ENCODE measurements at regions not wholly inside any gene's neighbourhood (a gene's known extent, or its start where the extent isn't known, plus 50 kb on each side); places are given as distances from the start of the nearest gene placed in this dataset.
"Not testable (repeated sequence)": the region's sequence is repeated elsewhere in the genome, so short reads cannot be mapped to it uniquely, and the experiment has no call there.

DNA sequence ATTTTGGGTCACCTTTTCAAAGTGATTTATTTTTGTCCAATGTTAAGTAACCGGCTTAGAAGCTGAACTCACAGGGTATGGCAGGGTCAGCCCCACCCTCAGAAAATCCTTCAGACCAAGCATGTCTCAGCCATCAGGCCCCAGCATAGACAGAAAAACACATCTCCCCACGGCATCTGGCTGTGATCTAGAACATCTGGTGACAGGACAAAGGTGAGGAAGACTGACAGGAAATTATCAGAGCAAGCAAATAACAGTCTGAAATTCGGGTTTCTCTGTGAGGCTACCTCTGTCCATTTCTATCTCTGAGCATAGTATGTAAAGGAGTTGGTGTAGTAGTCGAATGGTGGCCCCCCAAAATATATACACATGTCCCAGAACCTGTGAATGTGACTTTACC, 177.0 kb upstream of the C1GALT1 start:
- Histone ChIP-seq H3K4me3 (ENCODE audit: low read length) (no peak overlapping the region), H3K27ac (ENCODE audit: low read length) (no peak overlapping the region), H3K9me3 (replicated peaks; ENCODE audit: control insufficient read depth, low read depth, low read length) (no peaks in the 10 kb centered on the region), H3K4me1 (ENCODE audit: control insufficient read depth, insufficient read depth, low read length) (no peaks in the 10 kb centered on the region), H3K36me3 (ENCODE audit: control insufficient read depth, insufficient read depth, low read length) (no peaks in the 10 kb centered on the region), H3K27me3 (ENCODE audit: control insufficient read depth, insufficient read depth, low read length) (no peaks in the 10 kb centered on the region)
- DNase-seq: no peak
- no CpG with 5 or more reads among the region's 4 CpGs for WGBS (ENCODE audit: insufficient coverage)

DNA sequence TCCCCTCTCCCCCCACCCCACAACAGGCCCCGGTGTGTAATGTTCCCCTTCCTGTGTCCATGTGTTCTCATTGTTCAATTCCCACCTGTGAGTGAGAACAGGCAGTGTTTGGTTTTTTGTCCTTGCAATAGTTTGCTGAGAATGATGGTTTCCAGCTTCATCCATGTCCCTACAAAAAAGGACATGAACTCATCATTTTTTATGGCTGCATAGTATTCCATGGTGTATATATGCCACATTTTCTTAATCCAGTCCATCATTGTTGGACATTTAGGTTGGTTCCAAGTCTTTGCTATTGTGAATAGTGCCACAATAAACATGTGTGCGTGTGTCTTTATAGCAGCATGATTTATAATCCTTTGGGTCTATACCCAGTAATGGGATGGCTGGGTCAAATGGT, 176.4 kb upstream of the C1GALT1 start:
- not testable (repeated sequence) for DNase-seq; H3K27ac ChIP-seq (ENCODE audit: low read length)

DNA sequence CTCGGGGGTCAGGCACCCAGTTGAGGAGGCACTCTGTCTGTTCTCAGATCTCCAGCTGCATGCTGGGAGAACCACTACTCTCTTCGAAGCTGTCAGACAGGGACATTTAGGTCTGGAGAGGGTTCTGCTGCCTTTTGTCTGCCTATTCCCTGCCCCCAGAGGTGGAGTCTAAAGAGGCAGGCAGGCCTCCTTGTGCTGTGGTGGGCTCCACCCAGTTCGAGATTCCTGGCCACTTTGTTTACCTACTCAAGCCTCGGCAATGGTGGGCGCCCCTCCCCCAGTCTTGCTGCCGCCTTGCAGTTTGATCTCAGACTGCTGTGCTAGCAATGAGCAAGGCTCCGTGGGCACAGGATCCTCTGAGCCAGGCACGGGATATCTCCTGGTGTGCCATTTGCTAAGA, 171.1 kb upstream of the C1GALT1 start:
- H3K27me3 ChIP-seq (ENCODE audit: control insufficient read depth, insufficient read depth, low read length); H3K27ac ChIP-seq (ENCODE audit: low read length); H3K4me1 ChIP-seq (ENCODE audit: control insufficient read depth, insufficient read depth, low read length); H3K4me3 ChIP-seq (ENCODE audit: low read length); H3K9me3 ChIP-seq (replicated peaks; ENCODE audit: control insufficient read depth, low read depth, low read length); H3K36me3 ChIP-seq (ENCODE audit: control insufficient read depth, insufficient read depth, low read length); DNase-seq: not testable (repeated sequence)
- 64% methylated on average over 6 of the region's 8 CpGs for WGBS (ENCODE audit: insufficient coverage)

More for the DNA sequence above, 176.4 kb upstream of the C1GALT1 start:
- H3K27me3 ChIP-seq (ENCODE audit: control insufficient read depth, insufficient read depth, low read length); H3K4me1 ChIP-seq (ENCODE audit: control insufficient read depth, insufficient read depth, low read length); H3K36me3 ChIP-seq (ENCODE audit: control insufficient read depth, insufficient read depth, low read length); H3K9me3 ChIP-seq (replicated peaks; ENCODE audit: control insufficient read depth, low read depth, low read length); H3K4me3 ChIP-seq (ENCODE audit: low read length): not testable (repeated sequence)
- WGBS (ENCODE audit: insufficient coverage): no CpG with 5 or more reads among the region's 2 CpGs

DNA sequence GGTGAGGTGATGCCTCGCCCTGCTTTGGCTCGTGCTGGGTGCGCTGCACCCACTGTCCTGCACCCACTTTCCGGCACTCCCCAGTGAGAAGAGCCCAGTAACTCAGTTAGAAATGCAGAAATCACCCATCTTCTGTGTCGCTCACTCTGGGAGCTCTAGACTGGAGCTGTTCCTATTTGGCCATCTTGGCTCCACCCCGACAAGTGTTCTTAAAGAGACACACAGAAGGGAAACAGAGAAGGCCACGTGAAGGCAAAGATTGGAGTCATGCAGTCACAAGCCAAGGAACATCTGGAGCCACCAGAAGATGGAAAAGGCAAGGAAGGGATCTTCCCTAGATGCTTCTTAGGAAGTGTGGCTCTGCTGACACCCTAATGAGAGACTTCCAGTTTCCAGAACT, 170.6 kb upstream of the C1GALT1 start:
- not testable (repeated sequence) for H3K9me3 ChIP-seq (replicated peaks; ENCODE audit: control insufficient read depth, low read depth, low read length); H3K4me3 ChIP-seq (ENCODE audit: low read length); H3K36me3 ChIP-seq (ENCODE audit: control insufficient read depth, insufficient read depth, low read length); DNase-seq; H3K4me1 ChIP-seq (ENCODE audit: control insufficient read depth, insufficient read depth, low read length); H3K27ac ChIP-seq (ENCODE audit: low read length); H3K27me3 ChIP-seq (ENCODE audit: control insufficient read depth, insufficient read depth, low read length)
- 66% methylated on average over 7 of the region's 7 CpGs for WGBS (ENCODE audit: insufficient coverage)

DNA sequence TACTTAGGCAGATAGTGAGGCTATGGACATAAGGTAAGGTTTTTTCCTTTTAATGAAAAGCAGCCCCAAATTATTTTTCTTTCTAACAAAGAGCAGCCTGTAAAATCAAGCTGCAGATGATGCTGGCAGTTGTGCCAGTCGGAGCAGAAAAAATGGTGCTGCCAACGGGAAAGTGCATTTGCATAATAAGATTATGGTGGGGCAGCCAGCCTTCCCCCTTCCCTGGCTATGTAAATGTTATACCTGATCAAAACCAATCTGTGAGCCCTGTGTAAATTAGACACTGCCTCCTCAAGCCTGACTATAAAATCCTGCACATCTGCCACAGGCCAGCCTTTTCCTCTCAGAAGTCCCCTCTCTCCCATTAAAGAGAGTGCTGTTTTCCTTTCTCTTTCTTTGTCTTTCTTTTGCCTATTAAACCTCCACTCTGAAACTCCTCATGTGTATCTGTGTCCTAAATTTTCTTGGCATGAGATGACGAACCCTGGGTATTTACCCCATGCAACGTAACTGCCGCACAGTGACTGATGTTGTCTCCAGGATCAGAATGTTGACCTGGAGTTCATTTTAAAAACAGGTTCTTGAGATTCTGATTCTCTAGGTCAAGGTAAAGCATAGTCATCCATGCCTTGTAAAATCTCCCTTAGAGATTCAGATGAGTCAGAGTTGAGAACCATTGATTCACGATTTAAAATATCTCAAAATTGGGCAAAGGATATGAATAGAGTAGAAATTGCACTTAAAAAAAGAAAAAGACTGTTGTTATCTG, 167.3 kb upstream of the C1GALT1 start:
- WGBS (ENCODE audit: insufficient coverage): no CpG with 5 or more reads among the region's 6 CpGs
- Histone ChIP-seq H3K9me3 (replicated peaks; ENCODE audit: control insufficient read depth, low read depth, low read length) (no peaks in the 10 kb centered on the region), H3K27me3 (ENCODE audit: control insufficient read depth, insufficient read depth, low read length) (no peaks in the 10 kb centered on the region), H3K4me1 (ENCODE audit: control insufficient read depth, insufficient read depth, low read length) (no peaks in the 10 kb centered on the region), H3K4me3 (ENCODE audit: low read length) (no peak overlapping the region), H3K36me3 (ENCODE audit: control insufficient read depth, insufficient read depth, low read length) (no peaks in the 10 kb centered on the region), H3K27ac (ENCODE audit: low read length) (no peak overlapping the region)
- no peak for DNase-seq

DNA sequence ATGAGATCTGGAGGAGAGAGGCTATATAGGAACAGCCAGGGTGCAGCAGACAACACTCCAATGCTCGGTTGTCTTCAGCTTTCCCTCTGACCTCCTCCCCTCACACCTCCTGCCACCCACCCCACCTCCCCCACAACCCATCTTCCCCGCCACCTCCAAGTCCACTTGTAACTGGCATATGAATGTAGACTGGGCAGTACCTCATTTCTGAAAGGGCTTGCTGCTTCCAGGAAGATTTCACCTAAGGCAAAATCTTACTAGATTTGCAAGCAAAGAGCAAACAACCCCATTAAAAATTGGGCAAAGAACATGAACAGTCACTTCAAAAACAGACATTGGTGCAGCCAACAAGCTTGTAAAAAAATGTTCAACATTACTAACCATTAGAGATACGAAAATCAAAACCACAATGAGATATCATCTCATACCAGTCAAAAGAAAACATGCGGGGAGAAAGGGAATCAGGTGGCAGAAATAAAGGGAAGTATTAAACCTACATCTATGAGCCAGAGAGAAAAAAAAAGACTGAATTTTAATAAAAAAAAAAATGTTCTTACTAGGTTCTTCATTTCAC, 164.6 kb upstream of the C1GALT1 start:
- H3K9me3 ChIP-seq (replicated peaks; ENCODE audit: control insufficient read depth, low read depth, low read length): no peaks in the 10 kb centered on the region
- H3K27me3 ChIP-seq (ENCODE audit: control insufficient read depth, insufficient read depth, low read length): no peaks in the 10 kb centered on the region
- DNase-seq: no peak
- H3K36me3 ChIP-seq (ENCODE audit: control insufficient read depth, insufficient read depth, low read length): no peaks in the 10 kb centered on the region
- WGBS (ENCODE audit: insufficient coverage): 80% methylated on average over 1 of the region's 4 CpGs
- no peaks in the 10 kb centered on the region for H3K4me1 ChIP-seq (ENCODE audit: control insufficient read depth, insufficient read depth, low read length)
- H3K4me3 ChIP-seq (ENCODE audit: low read length): no peak overlapping the region
- H3K27ac ChIP-seq (ENCODE audit: low read length): no peak overlapping the region

DNA sequence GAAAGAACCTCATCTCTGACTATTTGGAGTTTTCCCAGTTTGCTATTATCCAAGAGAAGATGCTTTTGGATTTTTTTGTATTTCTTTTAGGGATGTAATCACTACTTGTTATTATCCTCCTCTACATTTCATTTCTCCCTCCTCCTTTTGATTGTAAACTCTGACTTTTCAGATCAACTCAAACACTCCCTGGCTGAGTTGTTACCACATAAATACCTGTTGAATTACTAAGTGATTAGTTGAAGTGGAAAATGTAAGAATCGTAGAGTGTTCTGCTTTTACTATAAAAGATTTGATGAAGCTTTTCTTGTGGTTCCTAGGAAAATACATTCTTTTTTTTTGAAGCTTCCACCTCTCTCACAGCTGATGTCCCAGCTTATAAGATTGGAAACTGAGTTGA, 164.1 kb upstream of the C1GALT1 start:
- H3K27ac ChIP-seq (ENCODE audit: low read length): no peak overlapping the region
- H3K9me3 ChIP-seq (replicated peaks; ENCODE audit: control insufficient read depth, low read depth, low read length): no peaks in the 10 kb centered on the region
- DNase-seq: no peak
- H3K27me3 ChIP-seq (ENCODE audit: control insufficient read depth, insufficient read depth, low read length): no peaks in the 10 kb centered on the region
- no peak overlapping the region for H3K4me3 ChIP-seq (ENCODE audit: low read length)
- no peaks in the 10 kb centered on the region for H3K36me3 ChIP-seq (ENCODE audit: control insufficient read depth, insufficient read depth, low read length)
- no peaks in the 10 kb centered on the region for H3K4me1 ChIP-seq (ENCODE audit: control insufficient read depth, insufficient read depth, low read length)
- no CpG with 5 or more reads among the region's 1 CpG for WGBS (ENCODE audit: insufficient coverage)

DNA sequence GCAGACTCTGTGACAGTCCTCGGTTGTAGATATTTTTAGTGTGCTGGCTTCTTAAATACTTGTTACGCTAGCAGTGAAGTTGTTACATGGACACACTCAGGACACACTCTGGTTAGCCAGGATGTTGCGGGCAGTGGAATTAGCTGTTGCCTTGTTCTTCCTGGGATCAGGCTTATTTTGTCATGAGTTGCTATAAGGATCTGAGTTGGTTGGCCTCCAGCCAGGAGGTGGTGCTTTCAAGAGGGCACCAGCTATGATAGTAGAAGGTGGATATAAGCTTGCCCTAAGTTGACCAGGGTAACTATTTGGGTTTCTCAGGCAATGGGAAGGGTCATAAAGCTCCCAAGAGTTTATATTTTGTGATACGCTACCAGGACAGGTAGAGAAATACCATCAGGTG, 150.1 kb upstream of the C1GALT1 start:
- 91% methylated on average over 4 of the region's 4 CpGs for WGBS (ENCODE audit: insufficient coverage)
- H3K4me3 ChIP-seq (ENCODE audit: low read length): no peak overlapping the region
- DNase-seq: no peak

DNA sequence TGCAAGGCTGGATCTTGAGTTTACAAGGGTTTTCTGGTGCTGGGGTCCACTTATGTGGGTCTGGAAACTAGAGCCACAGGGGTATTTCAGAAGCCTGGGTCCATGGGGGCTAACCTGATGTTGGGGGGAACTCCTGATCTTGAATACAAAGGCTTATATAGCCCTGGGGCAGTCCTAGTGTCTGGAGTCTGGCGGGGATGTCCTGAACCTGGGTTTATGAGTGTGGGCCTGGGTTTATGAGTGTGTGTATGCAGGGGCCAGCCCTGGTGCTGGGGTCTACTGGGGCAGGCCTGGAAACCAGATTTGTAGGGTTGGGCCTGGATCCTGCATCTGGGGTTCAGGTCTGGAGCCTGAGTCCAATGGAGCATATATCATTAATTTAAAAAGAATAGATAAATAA, 146.5 kb upstream of the C1GALT1 start:
- no peaks in the 10 kb centered on the region for H3K4me1 ChIP-seq (ENCODE audit: control insufficient read depth, insufficient read depth, low read length)
- no peaks in the 10 kb centered on the region for H3K9me3 ChIP-seq (replicated peaks; ENCODE audit: control insufficient read depth, low read depth, low read length)
- H3K4me3 ChIP-seq (ENCODE audit: low read length): no peak overlapping the region
- no peaks in the 10 kb centered on the region for H3K27me3 ChIP-seq (ENCODE audit: control insufficient read depth, insufficient read depth, low read length)
- WGBS (ENCODE audit: insufficient coverage): 67% methylated on average over 1 of the region's 1 CpG
- no peak overlapping the region for H3K27ac ChIP-seq (ENCODE audit: low read length)
- H3K36me3 ChIP-seq (ENCODE audit: control insufficient read depth, insufficient read depth, low read length): no peaks in the 10 kb centered on the region
- no peak for DNase-seq

More for the DNA sequence above, 150.1 kb upstream of the C1GALT1 start:
- H3K36me3 ChIP-seq (ENCODE audit: control insufficient read depth, insufficient read depth, low read length): no peaks in the 10 kb centered on the region
- no peaks in the 10 kb centered on the region for H3K9me3 ChIP-seq (replicated peaks; ENCODE audit: control insufficient read depth, low read depth, low read length)
- H3K27ac ChIP-seq (ENCODE audit: low read length): no peak overlapping the region
- no peaks in the 10 kb centered on the region for H3K4me1 ChIP-seq (ENCODE audit: control insufficient read depth, insufficient read depth, low read length)
- no peaks in the 10 kb centered on the region for H3K27me3 ChIP-seq (ENCODE audit: control insufficient read depth, insufficient read depth, low read length)

DNA sequence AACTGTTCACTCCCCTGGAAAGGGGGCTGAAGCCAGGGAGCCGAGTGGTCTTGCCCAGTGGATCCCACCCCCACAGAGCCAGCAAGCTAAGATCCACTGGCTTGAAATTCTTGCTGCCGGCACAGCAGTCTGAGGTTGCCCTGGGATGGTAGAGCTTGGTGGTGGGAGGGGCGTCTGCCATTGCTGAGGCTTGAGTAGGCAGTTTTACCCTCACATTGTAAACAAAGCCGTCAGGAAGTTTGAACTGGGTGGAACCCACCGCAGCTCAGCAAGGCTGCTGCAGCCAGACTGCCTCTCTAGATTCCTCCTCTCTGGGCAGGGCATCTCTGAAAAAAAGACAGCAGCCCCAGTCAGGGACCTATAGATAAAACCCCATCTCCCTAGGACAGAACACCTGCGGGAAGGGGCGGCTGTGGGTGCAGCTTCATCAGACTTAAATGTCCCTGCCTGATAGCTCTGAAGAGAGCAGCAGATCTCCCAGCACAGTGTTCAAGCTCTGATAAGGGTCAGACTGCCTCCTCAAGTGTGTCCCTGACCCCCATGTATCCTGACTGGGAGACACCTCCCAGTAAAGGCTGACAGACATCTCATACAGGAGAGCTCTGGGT, 140.0 kb upstream of the C1GALT1 start:
- WGBS (ENCODE audit: insufficient coverage): 100% methylated on average over 2 of the region's 7 CpGs
- not testable (repeated sequence) for H3K27ac ChIP-seq (ENCODE audit: low read length); H3K27me3 ChIP-seq (ENCODE audit: control insufficient read depth, insufficient read depth, low read length); H3K4me3 ChIP-seq (ENCODE audit: low read length); H3K4me1 ChIP-seq (ENCODE audit: control insufficient read depth, insufficient read depth, low read length); DNase-seq; H3K36me3 ChIP-seq (ENCODE audit: control insufficient read depth, insufficient read depth, low read length); H3K9me3 ChIP-seq (replicated peaks; ENCODE audit: control insufficient read depth, low read depth, low read length)
